ENCODE measurements at regions not wholly inside any gene's neighbourhood (a gene's known extent, or its start where the extent isn't known, plus 50 kb on each side); places are given as distances from the start of the nearest gene placed in this dataset.

GRCh38 chr6:5937169-5937909 is 69.4 kb downstream of the NRN1 start:
- no peak for TF ChIP-seq CTCF (IDR thresholded peaks at IDR 0.05)
- ATAC-seq (ENCODE audit: low FRiP score) (no peak), DNase-seq (ENCODE audit: low spot score) (no peak)

GRCh38 chr6:5936631-5937030 is 70.1 kb downstream of the NRN1 start:
- ATAC-seq (ENCODE audit: low FRiP score) = no peak
- no peak for TF ChIP-seq CTCF (IDR thresholded peaks at IDR 0.05)
- no peak for DNase-seq (ENCODE audit: low spot score)

GRCh38 chr6:5936140-5936539 is 70.6 kb downstream of the NRN1 start:
- ATAC-seq (ENCODE audit: low FRiP score) = no peak
- TF ChIP-seq CTCF (IDR thresholded peaks at IDR 0.05) = no peak
- no peak for DNase-seq (ENCODE audit: low spot score)

GRCh38 chr6:5930968-5931367 is 75.8 kb downstream of the NRN1 start:
- DNase-seq (ENCODE audit: low spot score) (no peak), ATAC-seq (ENCODE audit: low FRiP score) (no peak)
- no peak for TF ChIP-seq CTCF (IDR thresholded peaks at IDR 0.05)

GRCh38 chr6:5930143-5930770 is 76.5 kb downstream of the NRN1 start:
- no peak for DNase-seq (ENCODE audit: low spot score)
- no peak for ATAC-seq (ENCODE audit: low FRiP score)

GRCh38 chr6:5923840-5924239 is 82.9 kb downstream of the NRN1 start:
- DNase-seq (ENCODE audit: low spot score) (no peak), ATAC-seq (ENCODE audit: low FRiP score) (no peak)
- no peak for TF ChIP-seq CTCF (IDR thresholded peaks at IDR 0.05)

More at GRCh38 chr6:5930143-5930770, 76.5 kb downstream of the NRN1 start:
- no peak for TF ChIP-seq CTCF (IDR thresholded peaks at IDR 0.05)

- ATAC-seq (ENCODE audit: low FRiP score) (no peak), DNase-seq (ENCODE audit: low spot score) (no peak)
- TF ChIP-seq CTCF (IDR thresholded peaks at IDR 0.05) = no peak
Measured at GRCh38 chr6:5922230-5922629, 84.5 kb downstream of the NRN1 start.

Measured in omental fat pad (tissue), 3 donors.